Pancreas (tissue), 10 donors: ENCODE measurements at regions not wholly inside any gene's neighbourhood (a gene's known extent, or its start where the extent isn't known, plus 50 kb on each side); places are given as distances from the start of the nearest gene placed in this dataset.

Experiments
- ATAC-seq, 4 donors: fragments of 200-7000 bp; cut with Tn5 transposase; one replicate each; pipeline versions ENCODE4 v1.8.0 to v1.9.1; 2020; ENCODE audit warnings: mild to moderate bottlenecking in 4 of 4, moderate library complexity in 4 of 4
- DNase-seq, 6 donors: peaks; one replicate each; pipeline ENCODE4 v3.0.0-alpha.2; 2020
- FAIRE-seq: peaks from 2 replicates; lab custom pipeline; 2012; peaks lifted over from hg19 to GRCh38; lab: Jason Lieb, UNC
- H3K27ac ChIP-seq, 4 donors: fragments of 200-600 bp; sonication (generic); 1 replicate in 3 of 4; 2 replicates in 1 of 4; pipeline versions ENCODE4 v1.5.0 to v1.8.0; 2020
- H3K27me3 ChIP-seq, 4 donors: fragments of 200-600 bp; one replicate each; pipeline ENCODE4 v1.8.0; 2021
- H3K36me3 ChIP-seq, 3 donors: fragments of 200-600 bp; sonication (generic) in 1 of 3; one replicate each; pipeline versions ENCODE4 v1.5.0 to v1.8.0; 2020 to 2021
- H3K4me1 ChIP-seq, 3 donors: fragments of 200-600 bp; one replicate each; pipeline ENCODE4 v1.8.0; 2021
- H3K4me3 ChIP-seq, 4 donors: fragments of 200-600 bp; sonication (generic) in 2 of 4; one replicate each; pipeline versions ENCODE4 v1.5.0 to v1.8.0; 2020 to 2021
- H3K9me3 ChIP-seq, 4 donors: fragments of 200-600 bp; one replicate each; pipeline ENCODE4 v1.8.0; 2021
- WGBS, 2 donors: extraction: QIAGEN DNeasy Blood & Tissue Kit; methylation state at CpG; one replicate each; pipeline ENCODE4 v1.1.7; 2013; 5-methylcytosine and 5-hydroxymethylcytosine counted together
- intact Hi-C, 3 donors: fragments of 100-400 bp; cut with DNase I; formaldehyde crosslinking; loops; one replicate each; pipeline versions ENCODE4 v1.11.1 to v1.14.2; 2022
- TF ChIP-seq, protein P1 (sequence below), 4 donors: fragments of 200-600 bp; sonication (generic) in 3 of 4; IDR thresholded peaks; one replicate each; pipeline versions ENCODE4 v1.5.0 to v1.8.0; 2021; ENCODE audit warnings: antibody characterized with exemption in 4 of 4
- donor health status: healthy with polysubstance abuse.
- donor health status: DM: no; HTN: no; CAD: no; lungs with moderate emphysema.
- donor health status: DM: no; HTN: no; CAD: no.
- donor health status: control.
- donor health status: control.
- donor health status: Bipolar disorder and iron deficiency.
- donor health status: DM: yes; HTN: yes; CAD: no.
- donor health status: DM: no; HTN: no; CAD: no.
- donor health status: DM: no; HTN: no; CAD: no.
- donor health status: DM: yes; HTN: yes; CAD: no.

DNA sequence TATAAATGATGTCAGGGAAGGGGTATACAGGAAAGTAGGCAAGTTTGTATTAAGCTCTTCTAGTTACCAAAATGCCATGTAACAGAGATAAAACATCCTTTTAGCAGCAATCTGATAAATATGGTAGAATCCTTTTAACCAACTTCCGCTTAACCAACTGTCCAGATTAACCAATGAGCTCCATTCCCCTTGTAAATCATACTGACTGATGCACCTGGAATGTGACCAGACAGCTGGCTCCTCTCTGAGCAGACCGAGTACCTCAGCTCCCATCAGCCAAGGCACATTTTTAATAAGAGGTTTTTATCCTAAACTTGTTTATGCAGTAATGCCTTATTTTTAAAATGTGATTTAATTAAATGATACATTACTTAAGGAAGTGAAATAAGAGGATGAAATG is 66.4 kb downstream of the KLF12 start:
- no peak for FAIRE-seq
- WGBS, 2 donors = 87 to 94% methylated on average over 2 of the region's 2 CpGs
- intact Hi-C loops = no loop called here
- DNase-seq = no peak
- no peaks in the 10 kb centered on the region for H3K36me3 ChIP-seq
- ATAC-seq = no peak
- no peak overlapping the region for H3K4me3 ChIP-seq
- H3K27ac ChIP-seq = no peak overlapping the region
- no peaks in the 10 kb centered on the region for H3K9me3 ChIP-seq
- TF ChIP-seq, protein P1, sequence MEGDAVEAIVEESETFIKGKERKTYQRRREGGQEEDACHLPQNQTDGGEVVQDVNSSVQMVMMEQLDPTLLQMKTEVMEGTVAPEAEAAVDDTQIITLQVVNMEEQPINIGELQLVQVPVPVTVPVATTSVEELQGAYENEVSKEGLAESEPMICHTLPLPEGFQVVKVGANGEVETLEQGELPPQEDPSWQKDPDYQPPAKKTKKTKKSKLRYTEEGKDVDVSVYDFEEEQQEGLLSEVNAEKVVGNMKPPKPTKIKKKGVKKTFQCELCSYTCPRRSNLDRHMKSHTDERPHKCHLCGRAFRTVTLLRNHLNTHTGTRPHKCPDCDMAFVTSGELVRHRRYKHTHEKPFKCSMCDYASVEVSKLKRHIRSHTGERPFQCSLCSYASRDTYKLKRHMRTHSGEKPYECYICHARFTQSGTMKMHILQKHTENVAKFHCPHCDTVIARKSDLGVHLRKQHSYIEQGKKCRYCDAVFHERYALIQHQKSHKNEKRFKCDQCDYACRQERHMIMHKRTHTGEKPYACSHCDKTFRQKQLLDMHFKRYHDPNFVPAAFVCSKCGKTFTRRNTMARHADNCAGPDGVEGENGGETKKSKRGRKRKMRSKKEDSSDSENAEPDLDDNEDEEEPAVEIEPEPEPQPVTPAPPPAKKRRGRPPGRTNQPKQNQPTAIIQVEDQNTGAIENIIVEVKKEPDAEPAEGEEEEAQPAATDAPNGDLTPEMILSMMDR (IDR thresholded peaks at IDR 0.05) = no peak
- peaks cover 0 to 8% (median 5%) of the 10 kb centered on the region in 3 donors for H3K4me1 ChIP-seq
- no peaks in the 10 kb centered on the region for H3K27me3 ChIP-seq

- no peak for FAIRE-seq
- H3K4me1 ChIP-seq = peaks cover 0 to 8% (median 5%) of the 10 kb centered on the region in 3 donors
- TF ChIP-seq, protein P1 (IDR thresholded peaks at IDR 0.05) = no peak
These were observed 67.3 kb downstream of the KLF12 start for GRCh38 chr13:74066937-74067336.

DNA sequence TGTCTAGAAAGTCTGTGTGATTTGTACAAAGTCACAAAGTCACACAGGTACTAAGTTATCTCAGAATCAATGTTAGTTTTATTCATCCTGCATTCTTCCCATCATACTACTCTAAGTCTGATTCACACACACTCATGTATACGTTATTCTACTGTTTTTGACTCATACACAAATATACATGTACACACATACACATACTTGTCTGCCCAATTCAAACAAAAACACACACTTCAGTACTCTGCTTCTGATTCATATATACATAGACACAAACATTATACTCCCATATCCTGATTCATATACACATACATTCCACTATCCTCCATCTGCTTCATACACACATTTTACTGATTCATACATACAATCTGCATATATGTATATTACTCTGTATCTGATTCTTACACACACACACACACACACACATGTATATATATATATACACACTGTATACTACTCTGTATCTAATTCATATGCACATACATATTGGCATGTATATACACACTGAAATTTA is 69.3 kb downstream of the KLF12 start:
- no peak for ATAC-seq
- TF ChIP-seq, protein P1 (IDR thresholded peaks at IDR 0.05) = no peak
- FAIRE-seq = no peak
- Histone ChIP-seq H3K36me3 (no peaks in the 10 kb centered on the region), H3K4me3 (no peak overlapping the region), H3K9me3 (no peaks in the 10 kb centered on the region), H3K27ac (no peak overlapping the region), H3K27me3 (no peaks in the 10 kb centered on the region), H3K4me1 (peaks cover 0 to 8% (median 5%) of the 10 kb centered on the region in 3 donors)
- no peak for DNase-seq
- WGBS, 2 donors = 82 to 83% methylated on average over 1 of the region's 1 CpG
- intact Hi-C loops = no loop called here

More at GRCh38 chr13:74066937-74067336, 67.3 kb downstream of the KLF12 start:
- intact Hi-C loops = no loop called here
- Histone ChIP-seq H3K9me3 (no peaks in the 10 kb centered on the region), H3K27ac (no peak overlapping the region), H3K36me3 (no peaks in the 10 kb centered on the region), H3K4me3 (no peak overlapping the region), H3K27me3 (no peaks in the 10 kb centered on the region)
- ATAC-seq = no peak
- DNase-seq = no peak

- TF ChIP-seq, protein P1 (IDR thresholded peaks at IDR 0.05) = no peak
- no peak for DNase-seq
- ATAC-seq = no peak
- H3K4me3 ChIP-seq = no peak overlapping the region
- intact Hi-C loops = no loop called here
- H3K27me3 ChIP-seq = no peaks in the 10 kb centered on the region
- peaks cover 0 to 8% (median 5%) of the 10 kb centered on the region in 3 donors for H3K4me1 ChIP-seq
- no peak overlapping the region for H3K27ac ChIP-seq
- H3K9me3 ChIP-seq = no peaks in the 10 kb centered on the region
- FAIRE-seq = no peak
- no peaks in the 10 kb centered on the region for H3K36me3 ChIP-seq
These were observed 70.6 kb downstream of the KLF12 start for GRCh38 chr13:74063533-74064100.

DNA sequence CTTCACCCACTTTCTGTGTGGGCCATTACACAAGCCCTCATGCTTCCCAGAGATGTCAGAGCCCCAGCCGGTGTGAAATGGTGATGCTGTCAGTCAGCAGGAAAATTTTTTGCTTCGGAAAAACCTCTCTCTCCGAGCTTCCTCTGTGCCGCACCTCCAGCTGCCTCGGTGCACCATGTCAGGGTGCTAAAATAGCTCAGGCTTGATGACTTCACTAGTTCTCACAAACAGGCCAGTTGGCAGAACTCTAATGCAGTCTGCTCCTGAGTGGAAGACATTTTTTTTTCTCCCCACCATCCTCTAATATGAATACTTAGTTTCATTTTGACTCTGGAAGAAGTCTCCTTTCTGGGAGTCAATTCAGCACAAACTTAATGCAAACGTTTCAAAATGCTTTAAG is 71.3 kb downstream of the KLF12 start:
- no peaks in the 10 kb centered on the region for H3K36me3 ChIP-seq
- H3K27ac ChIP-seq = peak overlapping the region in 1 of 4 donors; percentile 15
- 66 to 76% methylated on average over 6 of the region's 6 CpGs for WGBS, 2 donors
- no peak for FAIRE-seq
- TF ChIP-seq, protein P1 (IDR thresholded peaks at IDR 0.05) = no peak
- H3K4me3 ChIP-seq = no peak overlapping the region
- H3K27me3 ChIP-seq = no peaks in the 10 kb centered on the region
- H3K9me3 ChIP-seq = no peaks in the 10 kb centered on the region
- peak in 3 of 4 donors; percentile 57 to 79 (median 61) for ATAC-seq
- H3K4me1 ChIP-seq = peaks cover 0 to 8% (median 5%) of the 10 kb centered on the region in 3 donors
- intact Hi-C loops = no loop called here
- DNase-seq = no peak
